ENCODE measurements at regions not wholly inside any gene's neighbourhood (a gene's known extent, or its start where the extent isn't known, plus 50 kb on each side); places are given as distances from the start of the nearest gene placed in this dataset.

DNA sequence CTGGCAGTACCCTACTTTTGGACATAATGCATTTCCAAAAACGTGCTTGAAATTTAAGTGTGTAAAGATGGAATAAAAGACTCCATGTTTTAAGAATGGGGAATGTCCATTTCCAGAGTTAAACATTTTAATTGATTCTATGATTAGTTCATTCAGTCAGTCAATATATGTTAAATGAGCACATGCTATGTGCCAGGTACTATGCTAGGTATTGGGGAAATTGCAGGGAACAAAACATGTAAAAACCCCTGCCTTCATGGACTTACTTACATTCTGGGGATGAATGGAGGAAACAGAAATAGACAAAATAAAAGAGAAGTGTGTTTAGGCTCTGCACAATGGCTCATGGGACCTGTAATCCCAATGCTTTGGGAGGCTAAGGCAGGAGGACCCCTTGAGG lies 288.6 kb downstream of the MTX2 start:
- TF ChIP-seq MAX (IDR thresholded peaks at IDR 0.05) (no peak), TCF12 (IDR thresholded peaks at IDR 0.05; ENCODE audit: low read depth) (no peak), CREB1 (IDR thresholded peaks at IDR 0.05; ENCODE audit: low read depth) (no peak)

GRCh38 chr2:176558574-176559140 lies 289.4 kb downstream of the MTX2 start:
- TF ChIP-seq NFIC (IDR thresholded peaks at IDR 0.05) (no peak), EP300 (IDR thresholded peaks at IDR 0.05; ENCODE audit: borderline replicate concordance) (no peak), EGR1 (IDR thresholded peaks at IDR 0.05) (no peak), TAF1 (IDR thresholded peaks at IDR 0.05; ENCODE audit: low read depth) (no peak), REST (IDR thresholded peaks at IDR 0.05; ENCODE audit: low read depth) (no peak)

GRCh38 chr2:176560296-176560695 lies 291.1 kb downstream of the MTX2 start:
- TF ChIP-seq EP300 (IDR thresholded peaks at IDR 0.05; ENCODE audit: borderline replicate concordance), result no peak
- TF ChIP-seq FOXM1 (IDR thresholded peaks at IDR 0.05; ENCODE audit: borderline replicate concordance, low read depth), result no peak
- no peak for TF ChIP-seq NFIC (IDR thresholded peaks at IDR 0.05)
- no peak for TF ChIP-seq MAX (IDR thresholded peaks at IDR 0.05)
- no peak for TF ChIP-seq CREB1 (IDR thresholded peaks at IDR 0.05; ENCODE audit: low read depth)
- no peak for TF ChIP-seq TEAD4 (IDR thresholded peaks at IDR 0.05)
- TF ChIP-seq, protein P1, sequence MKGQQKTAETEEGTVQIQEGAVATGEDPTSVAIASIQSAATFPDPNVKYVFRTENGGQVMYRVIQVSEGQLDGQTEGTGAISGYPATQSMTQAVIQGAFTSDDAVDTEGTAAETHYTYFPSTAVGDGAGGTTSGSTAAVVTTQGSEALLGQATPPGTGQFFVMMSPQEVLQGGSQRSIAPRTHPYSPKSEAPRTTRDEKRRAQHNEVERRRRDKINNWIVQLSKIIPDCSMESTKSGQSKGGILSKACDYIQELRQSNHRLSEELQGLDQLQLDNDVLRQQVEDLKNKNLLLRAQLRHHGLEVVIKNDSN (IDR thresholded peaks at IDR 0.05), result no peak
- TF ChIP-seq RAD21 (IDR thresholded peaks at IDR 0.05; ENCODE audit: low read depth), result no peak
- TF ChIP-seq YY1 (IDR thresholded peaks at IDR 0.05; ENCODE audit: low read depth), result no peak
- no peak for TF ChIP-seq REST (IDR thresholded peaks at IDR 0.05; ENCODE audit: low read depth)
- TF ChIP-seq EGR1 (IDR thresholded peaks at IDR 0.05), result no peak
- no peak for TF ChIP-seq TAF1 (IDR thresholded peaks at IDR 0.05; ENCODE audit: low read depth)
- no peak for TF ChIP-seq ZBTB7A (IDR thresholded peaks at IDR 0.05; ENCODE audit: low read depth)
- TF ChIP-seq CEBPB (IDR thresholded peaks at IDR 0.05), result no peak
- TF ChIP-seq TCF12 (IDR thresholded peaks at IDR 0.05; ENCODE audit: low read depth), result no peak

- no peak for TF ChIP-seq EGR1 (IDR thresholded peaks at IDR 0.05)
- no peak for TF ChIP-seq TAF1 (IDR thresholded peaks at IDR 0.05; ENCODE audit: low read depth)
- no peak for TF ChIP-seq YY1 (IDR thresholded peaks at IDR 0.05; ENCODE audit: low read depth)
- no peak for TF ChIP-seq ZBTB7A (IDR thresholded peaks at IDR 0.05; ENCODE audit: low read depth)
- no peak for TF ChIP-seq CEBPB (IDR thresholded peaks at IDR 0.05)
- TF ChIP-seq NFIC (IDR thresholded peaks at IDR 0.05), result no peak
- TF ChIP-seq REST (IDR thresholded peaks at IDR 0.05; ENCODE audit: low read depth), result no peak
- TF ChIP-seq MAX (IDR thresholded peaks at IDR 0.05), result no peak
- TF ChIP-seq FOXM1 (IDR thresholded peaks at IDR 0.05; ENCODE audit: borderline replicate concordance, low read depth), result no peak
Observed at GRCh38 chr2:176561706-176562105, 292.5 kb downstream of the MTX2 start.

- TF ChIP-seq EGR1 (IDR thresholded peaks at IDR 0.05) (no peak), MAX (IDR thresholded peaks at IDR 0.05) (peak; percentile 17; the same call in 1 of the 2 replicates), FOXM1 (IDR thresholded peaks at IDR 0.05; ENCODE audit: borderline replicate concordance, low read depth) (no peak), TEAD4 (IDR thresholded peaks at IDR 0.05) (0 out of 2 replicates have a peak, but pooled peaks have one; percentile 27), ZBTB7A (IDR thresholded peaks at IDR 0.05; ENCODE audit: low read depth) (no peak)
- TF ChIP-seq, protein P1 (IDR thresholded peaks at IDR 0.05), result peak; percentile 91
Observed at GRCh38 chr2:176562359-176563078, 293.3 kb downstream of the MTX2 start.
